ENCODE measurements at regions not wholly inside any gene's neighbourhood (a gene's known extent, or its start where the extent isn't known, plus 50 kb on each side); places are given as distances from the start of the nearest gene placed in this dataset.

DNA sequence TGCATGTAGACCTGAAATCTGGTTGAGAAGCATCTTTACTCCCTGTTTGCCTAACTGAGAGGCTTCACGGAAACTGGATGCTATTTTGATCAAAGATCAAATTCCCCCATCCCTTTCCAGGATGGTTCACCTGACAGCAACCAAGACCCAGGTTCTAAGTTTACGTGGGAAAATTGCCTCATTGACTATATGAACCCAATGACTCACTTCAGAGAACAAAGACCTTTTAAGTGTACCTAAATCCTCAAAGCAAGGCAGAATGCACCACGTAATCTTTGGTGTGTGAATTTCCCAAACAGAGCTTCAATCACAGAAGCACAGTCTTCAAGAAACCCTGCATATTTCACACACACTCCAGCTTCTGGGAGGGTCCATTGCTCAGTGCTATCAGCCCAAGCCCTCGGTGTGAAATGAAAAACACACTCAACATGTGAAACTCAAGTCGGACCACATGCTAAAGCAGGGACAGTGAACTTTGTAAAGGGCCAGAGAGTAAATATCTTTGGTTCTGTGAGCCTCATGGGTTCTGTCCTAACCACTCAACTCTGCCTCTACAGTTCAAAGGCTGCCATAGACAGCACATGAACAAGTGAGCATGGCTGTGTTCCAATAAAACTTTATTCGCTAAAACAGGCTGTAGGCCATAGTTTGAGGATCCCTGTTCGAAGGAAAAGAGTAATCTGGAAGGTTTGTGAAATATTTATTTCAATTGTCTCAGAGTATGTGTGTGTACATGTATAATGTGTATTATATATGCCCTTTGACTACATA, 275.6 kb upstream of the FOXK1 start:
- TF ChIP-seq, protein P1, sequence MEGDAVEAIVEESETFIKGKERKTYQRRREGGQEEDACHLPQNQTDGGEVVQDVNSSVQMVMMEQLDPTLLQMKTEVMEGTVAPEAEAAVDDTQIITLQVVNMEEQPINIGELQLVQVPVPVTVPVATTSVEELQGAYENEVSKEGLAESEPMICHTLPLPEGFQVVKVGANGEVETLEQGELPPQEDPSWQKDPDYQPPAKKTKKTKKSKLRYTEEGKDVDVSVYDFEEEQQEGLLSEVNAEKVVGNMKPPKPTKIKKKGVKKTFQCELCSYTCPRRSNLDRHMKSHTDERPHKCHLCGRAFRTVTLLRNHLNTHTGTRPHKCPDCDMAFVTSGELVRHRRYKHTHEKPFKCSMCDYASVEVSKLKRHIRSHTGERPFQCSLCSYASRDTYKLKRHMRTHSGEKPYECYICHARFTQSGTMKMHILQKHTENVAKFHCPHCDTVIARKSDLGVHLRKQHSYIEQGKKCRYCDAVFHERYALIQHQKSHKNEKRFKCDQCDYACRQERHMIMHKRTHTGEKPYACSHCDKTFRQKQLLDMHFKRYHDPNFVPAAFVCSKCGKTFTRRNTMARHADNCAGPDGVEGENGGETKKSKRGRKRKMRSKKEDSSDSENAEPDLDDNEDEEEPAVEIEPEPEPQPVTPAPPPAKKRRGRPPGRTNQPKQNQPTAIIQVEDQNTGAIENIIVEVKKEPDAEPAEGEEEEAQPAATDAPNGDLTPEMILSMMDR (IDR thresholded peaks at IDR 0.05): no peak
- no peak for TF ChIP-seq POLR2A (IDR thresholded peaks at IDR 0.05)
